ENCODE measurements at regions not wholly inside any gene's neighbourhood (a gene's known extent, or its start where the extent isn't known, plus 50 kb on each side); places are given as distances from the start of the nearest gene placed in this dataset.

DNA sequence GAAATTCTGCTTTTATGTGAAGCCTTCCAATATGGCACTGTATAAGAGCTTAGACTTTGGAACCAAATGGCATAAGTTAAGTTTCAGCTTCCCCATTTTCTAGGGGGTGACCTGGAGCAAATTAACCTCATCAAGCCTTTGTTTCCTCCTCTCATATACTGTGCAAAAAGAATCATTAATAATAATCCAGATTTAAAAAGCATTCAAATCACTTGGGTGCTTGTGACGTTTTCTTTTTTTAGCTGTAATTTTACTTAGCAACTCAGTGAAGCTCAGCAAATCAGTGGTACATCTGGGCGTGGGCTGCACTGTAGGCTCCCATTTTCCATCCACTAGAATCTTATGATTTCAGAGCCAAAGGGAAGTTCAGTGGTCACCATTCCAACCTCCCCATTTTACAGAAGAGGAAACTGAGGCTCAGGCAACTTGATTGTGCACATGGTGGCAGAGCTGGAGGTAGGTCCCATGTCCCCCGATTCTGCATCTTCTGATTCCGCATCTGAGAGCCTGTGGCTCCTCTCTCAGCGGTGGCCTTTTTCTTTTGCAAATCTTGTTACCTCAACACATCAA lies 131.2 kb downstream of the SNAPC1 start:
- DNase-seq (ENCODE audit: low read depth in 2 of 2): no peak

DNA sequence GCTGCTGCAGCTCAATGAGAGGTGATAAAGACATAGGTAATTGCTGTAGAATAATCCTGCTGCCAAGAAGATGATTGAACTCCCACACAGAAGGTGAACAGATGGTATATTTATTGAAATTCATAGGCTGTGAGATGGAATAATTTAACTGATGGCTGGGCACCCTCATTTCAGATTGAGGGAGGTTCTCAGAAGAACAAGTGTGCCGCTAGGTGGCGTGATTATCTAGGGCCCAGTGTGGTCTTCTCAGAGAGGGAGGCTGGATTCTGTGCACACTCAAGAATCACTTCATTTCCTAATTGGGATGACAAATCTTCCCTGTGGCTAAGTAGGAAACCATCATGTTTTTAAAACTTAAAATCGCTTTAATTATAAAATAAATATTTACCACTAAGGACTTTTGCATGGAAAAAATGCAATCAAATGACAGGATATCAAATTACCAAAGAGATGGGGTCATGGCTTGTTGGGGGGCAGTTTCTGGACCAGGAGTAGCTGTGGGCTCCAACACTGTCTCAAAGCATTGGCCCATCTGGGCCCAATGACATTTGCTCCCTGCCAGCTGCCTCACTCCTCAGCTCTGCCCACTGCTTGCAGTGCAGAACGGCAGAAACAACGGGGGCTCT lies 132.3 kb downstream of the SNAPC1 start:
- DNase-seq (ENCODE audit: low read depth in 2 of 2): peak in 1 of 2 donors; percentile 15

DNA sequence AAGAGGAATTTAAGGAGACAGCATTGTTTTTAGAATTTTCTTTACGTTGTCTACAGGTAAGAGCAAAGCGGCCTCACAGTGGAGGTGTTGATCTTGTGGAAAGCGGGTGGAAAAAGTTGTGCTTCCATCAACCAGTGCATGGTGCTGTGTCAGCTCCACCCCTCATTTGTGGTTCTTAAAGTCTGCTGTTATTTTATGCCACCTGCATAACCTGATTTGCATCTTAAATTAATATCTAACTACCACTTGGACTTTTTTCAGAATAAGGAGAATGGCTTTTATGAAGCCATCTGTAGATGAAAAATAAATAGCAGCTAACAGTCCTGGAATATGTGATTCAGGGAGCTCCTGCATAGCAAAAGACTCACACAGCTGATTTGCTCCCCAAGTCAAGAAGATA lies 135.1 kb downstream of the SNAPC1 start:
- DNase-seq (ENCODE audit: low read depth in 2 of 2): no peak

DNA sequence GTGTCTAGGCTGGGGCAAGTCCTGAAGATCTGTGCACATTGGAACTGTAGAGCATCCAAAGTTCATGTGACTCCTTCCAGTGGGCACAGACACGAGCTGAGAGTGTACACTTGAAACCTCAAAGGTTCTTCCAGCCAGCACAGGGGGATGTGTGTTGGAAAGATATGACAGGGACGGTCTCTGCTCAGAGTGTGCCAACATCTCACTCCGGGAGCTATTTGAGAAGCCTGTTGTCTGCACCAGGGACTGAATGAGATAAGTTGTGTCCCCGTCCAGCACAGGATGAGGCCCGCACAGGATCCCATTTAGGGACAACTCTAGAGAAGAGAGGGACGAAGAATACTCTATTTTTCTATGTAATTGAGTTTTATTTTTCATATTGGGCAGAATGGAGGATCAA lies 136.3 kb downstream of the SNAPC1 start:
- DNase-seq (ENCODE audit: low read depth in 2 of 2): no peak

DNA sequence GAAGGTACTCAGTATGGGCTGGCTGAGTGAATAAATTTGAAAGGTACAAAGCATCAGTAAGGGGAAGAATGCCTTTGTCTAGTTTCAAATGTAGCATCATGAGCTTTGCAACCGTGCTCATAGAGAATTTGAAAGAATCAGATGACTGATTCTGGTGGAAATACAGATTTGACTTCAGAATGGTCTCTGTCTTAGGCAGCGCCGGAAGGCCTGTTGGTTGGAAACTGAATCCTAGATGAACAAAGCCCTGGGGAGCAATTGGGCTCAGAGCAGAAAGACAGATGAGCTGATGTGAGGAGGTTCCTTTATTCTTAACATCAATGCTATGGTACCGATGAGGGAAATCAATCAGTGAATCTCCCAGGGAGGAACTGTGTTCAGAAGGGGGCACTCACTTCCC lies 137.3 kb downstream of the SNAPC1 start:
- DNase-seq (ENCODE audit: low read depth in 2 of 2): no peak

DNA sequence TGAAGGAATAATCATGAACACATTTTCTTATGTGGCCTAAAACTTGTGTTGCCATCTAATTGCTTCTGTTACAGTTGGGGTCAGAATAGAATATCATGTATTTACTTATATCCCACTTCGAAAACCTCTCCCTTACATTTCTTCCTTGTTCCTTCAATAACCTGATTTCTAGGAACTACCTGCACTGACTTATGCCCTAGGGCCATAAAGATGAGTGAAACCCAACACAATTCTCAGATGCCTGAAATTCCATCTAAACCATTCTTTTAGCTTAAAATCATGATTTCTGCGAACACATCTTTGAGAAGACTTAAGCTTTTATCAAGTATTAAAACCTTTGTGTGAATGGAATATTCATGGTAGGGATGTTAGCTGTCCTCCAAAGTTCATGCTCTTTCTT lies 142.7 kb downstream of the SNAPC1 start:
- no peak for DNase-seq (ENCODE audit: low read depth in 2 of 2)

DNA sequence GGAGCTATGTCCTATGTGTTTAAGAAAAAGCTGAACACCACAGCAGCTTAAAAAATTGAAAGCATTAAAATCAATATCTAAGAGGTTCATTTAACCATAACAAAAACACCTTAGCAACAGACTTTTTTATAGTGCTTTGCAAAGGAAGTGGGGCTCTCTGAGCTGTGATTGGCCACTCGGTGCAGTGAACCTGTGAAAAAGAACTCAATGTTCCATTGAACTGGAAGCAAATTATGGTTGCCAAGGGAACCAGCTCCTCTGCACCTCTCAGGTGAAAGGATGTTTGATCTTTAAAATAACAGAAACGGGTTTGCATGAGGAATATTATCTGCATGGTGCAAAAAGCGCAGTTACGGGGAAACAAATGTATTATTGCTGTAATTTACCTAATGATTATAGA lies 149.4 kb downstream of the SNAPC1 start:
- DNase-seq (ENCODE audit: low read depth in 2 of 2): no peak

DNA sequence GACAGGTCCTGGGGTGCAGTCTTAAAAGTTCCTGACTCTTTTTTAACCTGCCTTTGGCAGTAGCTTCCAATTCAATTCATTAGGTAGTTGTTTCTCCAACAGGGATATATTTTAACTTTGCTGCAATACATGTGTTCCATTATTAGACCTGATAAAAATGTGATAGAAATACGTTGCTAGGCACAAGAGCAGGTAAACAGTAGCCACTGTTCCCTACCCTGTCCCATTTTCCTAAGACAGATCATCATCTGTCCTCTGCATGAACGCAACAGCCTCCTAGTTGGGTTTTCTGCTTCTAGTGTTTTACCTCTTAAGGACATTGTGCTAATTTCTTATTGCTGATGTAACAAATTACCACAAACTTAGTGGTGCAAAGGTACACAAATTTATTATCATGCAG lies 156.8 kb downstream of the SNAPC1 start:
- DNase-seq (ENCODE audit: low read depth in 2 of 2): no peak

DNA sequence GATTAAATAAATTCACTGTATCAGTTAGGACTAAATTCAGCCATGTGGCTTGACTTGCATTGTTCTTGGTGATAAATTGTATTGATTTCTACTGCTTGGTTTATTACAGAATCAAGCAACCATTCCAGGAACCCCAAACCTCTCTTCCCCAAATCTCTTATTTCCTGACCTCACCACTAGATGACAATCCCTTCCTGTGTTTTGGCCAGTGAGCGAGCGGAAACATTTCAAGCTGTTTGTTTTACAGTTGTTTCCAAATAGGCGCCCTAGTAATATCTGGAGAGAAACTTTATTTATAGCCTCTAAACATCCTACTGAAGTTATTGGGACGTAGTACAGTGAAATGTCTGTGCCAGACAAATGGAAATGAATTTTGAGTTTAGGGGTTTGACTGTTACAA lies 161.1 kb downstream of the SNAPC1 start:
- DNase-seq (ENCODE audit: low read depth in 2 of 2): no peak

DNA sequence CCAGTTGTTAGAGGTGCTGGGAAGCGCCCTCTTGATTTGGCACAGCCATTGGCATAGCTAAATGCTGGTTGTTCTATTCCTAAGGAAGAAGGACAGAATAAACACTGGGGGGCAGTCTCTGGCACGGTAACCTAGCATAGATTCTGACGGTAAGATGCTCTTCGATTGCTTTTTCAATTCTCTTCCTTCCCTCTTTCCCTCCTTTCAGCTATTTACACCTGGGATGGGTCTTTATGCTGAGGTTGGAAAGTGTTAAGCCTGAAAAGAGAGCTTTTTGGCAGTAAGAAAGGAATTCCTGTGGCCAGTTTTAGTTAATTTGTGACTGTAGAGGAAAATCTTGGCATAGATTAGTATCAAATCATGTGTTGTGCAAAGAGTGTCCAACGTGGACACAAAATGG lies 162.8 kb downstream of the SNAPC1 start:
- no peak for DNase-seq (ENCODE audit: low read depth in 2 of 2)

DNA sequence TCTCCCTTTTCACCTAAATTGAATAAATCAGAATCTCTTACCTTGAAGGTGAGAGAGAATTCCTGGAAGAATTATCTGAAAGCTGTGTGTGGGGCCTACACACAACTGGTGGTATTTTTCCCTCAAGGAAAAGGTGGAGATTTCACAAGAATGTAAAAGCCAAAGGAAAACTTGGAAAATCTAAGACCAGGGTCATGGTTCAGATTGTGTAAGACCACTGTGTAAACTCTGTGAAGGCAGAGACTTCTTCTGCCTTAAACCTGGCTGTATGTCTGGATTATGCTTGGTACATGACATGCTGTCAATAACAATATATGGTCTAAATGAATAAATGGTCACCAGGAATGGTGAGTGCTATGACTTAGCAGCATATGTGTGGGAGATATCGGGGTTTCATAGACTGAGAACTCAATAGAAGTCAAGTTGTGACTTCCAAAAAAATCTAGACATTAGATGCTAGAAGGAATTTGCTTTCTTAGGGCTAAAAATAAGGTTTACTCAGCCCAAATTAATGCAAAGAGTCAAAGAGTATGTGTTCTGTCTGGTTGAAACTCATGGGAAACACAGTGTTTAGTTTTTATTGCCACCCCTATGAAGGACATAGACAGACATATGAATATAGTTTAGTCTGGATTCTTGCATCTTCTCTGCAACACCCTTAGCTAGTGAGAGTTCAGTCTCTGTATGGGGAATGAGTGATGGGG lies 163.7 kb downstream of the SNAPC1 start:
- no peak for DNase-seq (ENCODE audit: low read depth in 2 of 2)

DNA sequence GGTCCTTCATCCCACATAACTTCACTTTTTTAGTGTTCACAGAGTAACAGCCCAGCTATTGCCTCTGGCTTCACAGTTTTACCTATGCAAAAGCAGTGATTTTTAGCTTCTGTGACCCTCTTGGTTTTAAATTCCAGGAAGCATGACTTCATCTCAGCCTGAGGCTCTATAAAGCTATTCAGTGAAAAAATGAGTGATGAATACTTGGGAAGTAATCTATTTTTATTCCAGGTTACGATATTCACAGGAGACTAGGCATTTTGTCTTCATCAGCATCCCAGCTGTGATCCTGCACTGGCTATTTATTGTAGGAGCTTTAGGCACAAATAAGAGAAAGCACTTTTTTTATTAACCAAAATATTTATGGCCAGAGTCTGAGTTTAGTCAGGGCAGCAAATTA lies 164.8 kb downstream of the SNAPC1 start:
- DNase-seq (ENCODE audit: low read depth in 2 of 2): no peak

DNA sequence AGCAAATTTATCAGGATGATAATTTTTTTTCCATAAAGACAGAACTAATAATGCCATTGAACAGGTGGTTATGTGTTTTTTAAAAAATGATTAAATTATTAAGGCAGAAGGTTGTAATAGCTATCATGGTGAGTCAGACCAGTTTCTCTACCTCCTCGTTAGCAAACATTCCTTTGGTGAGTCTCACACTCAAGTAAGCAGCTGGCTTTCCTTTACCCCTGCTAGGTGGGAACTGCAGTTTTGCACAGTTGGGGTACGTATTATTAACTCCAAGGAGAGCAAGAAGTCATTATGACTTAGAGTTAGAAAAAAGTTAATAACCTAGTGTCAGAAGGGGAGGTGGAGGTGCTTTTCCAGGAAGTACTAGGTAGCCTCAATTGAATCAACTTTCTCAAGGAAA lies 165.3 kb downstream of the SNAPC1 start:
- DNase-seq (ENCODE audit: low read depth in 2 of 2): no peak

DNA sequence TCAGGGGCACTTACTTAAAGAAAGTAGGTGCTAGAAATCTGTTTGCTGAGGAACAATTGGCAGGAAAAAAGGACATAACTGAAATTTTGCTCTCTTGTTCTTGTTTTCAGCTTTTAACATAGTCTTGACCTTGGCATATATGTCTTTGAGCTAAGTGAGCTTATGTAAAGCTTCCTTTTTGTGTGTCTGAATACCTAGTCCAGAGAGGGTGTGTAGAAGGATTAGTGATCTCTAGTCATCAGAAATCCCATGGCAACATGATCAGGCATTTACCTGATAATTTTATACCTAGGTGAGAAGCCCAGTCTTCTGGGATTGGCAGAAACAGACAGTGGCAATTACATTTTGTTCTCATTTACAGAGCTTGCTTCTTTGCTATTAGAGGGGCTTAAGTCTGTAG lies 166.1 kb downstream of the SNAPC1 start:
- DNase-seq (ENCODE audit: low read depth in 2 of 2): no peak

DNA sequence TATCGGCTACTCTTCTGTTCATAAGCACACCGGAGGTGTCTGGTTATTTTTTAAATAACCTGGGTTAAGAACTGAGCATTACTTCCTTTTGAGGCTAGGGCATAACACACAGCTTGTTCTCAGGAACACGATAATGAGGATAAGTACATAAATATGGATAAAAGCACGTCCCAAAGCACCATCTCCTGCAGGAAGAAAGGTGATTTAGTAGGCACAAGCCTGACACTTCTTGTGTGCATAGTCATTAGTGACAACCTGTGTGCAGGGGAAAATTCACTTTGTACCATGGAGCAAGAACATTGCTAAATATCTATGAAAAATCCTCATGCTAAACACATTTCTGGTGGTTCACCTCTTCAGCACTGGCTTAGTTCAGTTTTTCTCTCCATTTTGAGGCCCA lies 166.5 kb downstream of the SNAPC1 start:
- DNase-seq (ENCODE audit: low read depth in 2 of 2): no peak

DNA sequence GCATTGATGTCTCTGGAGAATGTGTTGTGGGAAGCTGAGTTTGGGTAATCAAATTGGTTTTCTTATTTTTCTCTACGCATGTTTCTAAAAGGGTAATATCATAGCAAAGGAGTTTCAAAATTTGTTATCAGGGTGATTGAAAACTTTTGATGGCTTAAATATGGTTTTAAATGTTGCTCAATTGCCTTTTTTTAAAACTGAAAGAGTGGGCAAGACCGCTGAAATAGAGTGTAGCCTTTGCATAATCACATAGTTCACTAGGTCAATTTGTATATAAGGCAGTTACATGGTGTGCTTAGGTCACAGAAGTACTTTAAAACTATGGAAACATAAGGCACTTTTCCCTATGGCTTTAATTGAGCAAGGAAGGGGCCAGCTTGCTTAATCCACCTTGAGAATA lies 167.4 kb downstream of the SNAPC1 start:
- DNase-seq (ENCODE audit: low read depth in 2 of 2): no peak

DNA sequence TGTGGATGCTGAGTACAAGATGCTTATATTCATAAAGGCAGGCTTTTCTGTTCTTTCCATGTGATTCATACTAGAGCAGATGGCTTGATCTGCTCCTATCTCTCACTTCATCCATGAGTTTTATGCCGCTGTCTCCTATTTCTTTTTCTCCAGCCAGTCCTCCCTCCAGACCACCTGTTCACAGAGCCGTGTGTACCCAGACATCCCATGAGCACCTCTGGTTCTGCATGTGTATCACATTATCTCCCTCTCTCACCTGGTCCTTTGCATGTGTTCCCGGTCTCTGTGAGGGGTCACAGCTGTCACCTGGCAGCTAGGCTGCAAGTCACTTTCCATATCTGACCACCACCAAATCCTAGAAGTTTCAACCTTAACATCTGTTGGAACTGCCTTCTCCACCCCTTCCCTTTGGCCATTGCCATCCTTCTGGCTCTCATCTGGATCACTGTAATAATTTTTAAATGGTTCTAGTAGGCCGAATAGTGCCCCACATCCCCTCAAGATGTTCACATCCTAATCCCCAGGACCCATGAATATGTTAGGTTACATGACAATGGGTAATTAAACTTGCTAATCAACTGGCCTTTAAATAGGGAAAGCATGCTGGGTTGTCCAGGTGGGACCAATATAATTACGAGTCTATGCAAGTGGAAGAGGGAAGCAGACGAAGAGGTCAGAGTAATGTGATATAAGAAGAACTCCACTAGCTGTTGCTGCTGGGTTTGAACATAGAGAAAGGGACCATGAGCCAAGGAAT lies 168.1 kb downstream of the SNAPC1 start:
- no peak for DNase-seq (ENCODE audit: low read depth in 2 of 2)

DNA sequence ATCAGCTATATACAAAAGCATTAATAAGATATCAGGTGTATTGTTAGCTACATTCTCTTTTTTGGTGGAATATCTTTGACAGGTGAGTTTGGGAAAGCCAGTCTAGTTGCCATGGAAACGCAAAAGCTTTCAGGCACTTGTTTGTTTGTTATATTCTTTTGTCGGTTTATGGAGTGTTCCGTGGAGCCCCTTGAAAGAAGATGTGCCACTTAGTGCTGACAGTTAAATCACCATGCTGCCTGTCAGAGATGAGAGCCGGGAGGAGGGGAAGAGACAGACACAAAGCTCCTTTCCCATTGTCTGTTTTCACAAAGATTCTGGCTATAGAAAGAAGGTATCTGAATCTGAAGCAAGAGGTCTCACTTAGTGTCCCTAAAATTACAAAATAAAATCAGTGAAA lies 170.8 kb downstream of the SNAPC1 start:
- DNase-seq (ENCODE audit: low read depth in 2 of 2): no peak

DNA sequence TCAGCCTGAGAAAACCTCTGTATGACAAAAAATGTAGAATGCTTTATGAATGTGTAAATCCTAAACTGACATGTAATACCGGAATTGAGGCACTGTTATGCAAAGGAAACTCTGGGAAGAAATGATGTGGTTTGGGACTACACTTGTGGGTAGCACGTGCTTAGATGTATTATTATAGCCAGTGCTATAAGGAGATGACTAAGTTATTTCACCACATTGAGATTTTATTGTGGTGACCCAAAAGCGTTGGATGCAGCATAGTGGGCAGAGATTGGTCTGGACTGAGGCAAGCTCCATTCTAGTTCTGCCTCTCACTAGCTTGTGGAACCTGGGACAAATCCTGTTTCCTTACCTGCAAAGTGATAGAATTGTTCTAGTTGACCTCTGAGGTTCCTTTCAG lies 172.2 kb downstream of the SNAPC1 start:
- DNase-seq (ENCODE audit: low read depth in 2 of 2): no peak

DNA sequence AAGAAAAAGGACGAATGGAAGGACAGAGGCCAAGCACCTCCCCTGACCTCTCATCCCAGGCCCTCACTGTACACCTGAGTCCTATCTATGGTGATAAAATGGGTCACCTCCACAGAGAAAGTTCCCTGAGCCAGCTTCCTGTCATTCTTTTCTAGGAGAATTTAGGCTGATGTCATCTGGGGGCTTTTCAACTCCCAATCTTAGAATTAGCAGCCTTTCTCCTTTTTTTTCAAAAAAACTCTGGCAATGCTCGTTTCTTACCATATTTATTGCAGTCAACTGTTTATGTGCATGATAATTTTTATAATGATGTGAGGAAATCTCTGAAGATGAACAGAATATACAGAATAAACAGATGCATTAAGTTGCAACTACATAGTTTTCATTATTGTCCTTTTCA lies 177.6 kb downstream of the SNAPC1 start:
- no peak for DNase-seq (ENCODE audit: low read depth in 2 of 2)

DNA sequence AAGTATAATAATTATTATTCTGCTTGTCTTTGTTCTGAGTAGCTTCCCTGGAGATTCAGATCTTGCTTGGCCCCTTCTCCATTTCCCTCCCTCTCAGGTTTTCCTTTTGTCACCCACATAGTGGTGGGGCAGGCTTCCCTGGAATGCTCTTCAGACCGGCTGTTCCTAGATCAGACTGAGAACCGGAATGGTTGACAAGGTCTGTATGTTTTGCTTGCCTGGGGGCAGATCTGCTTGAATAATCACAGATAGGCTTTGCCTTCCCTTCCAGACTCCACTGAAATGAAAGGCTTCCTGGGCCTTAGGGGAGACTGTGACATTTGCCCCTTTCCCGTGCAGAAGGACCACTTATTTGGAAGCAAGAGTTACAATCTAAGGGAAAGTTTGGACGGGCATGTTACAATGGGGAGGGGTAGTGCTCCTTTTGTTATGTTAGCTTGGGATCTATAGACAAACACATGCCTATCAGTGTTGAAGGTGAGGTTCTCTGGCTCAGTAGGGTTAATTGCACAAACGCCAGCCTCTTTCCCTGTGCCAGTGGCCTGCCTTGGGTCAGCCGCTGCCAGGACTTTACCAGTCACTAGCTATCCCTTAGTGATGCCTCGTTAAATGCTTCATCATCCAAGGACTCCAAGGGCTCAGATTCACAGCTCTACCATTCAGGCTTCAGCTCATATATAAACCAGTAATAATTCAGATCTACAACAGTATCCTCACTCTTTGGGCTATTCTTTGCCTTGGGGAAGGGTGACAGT lies 178.6 kb downstream of the SNAPC1 start:
- no peak for DNase-seq (ENCODE audit: low read depth in 2 of 2)

Measured in stimulated activated CD8-positive, alpha-beta memory T cell treated with anti-CD3 and anti-CD28 coated beads, Interleukin-15, amount 100 ng/mL, for 4 hours (primary cell).